ENCODE measurements at regions not wholly inside any gene's neighbourhood (a gene's known extent, or its start where the extent isn't known, plus 50 kb on each side); places are given as distances from the start of the nearest gene placed in this dataset.

GRCh38 chr6:14468647-14469321 lies 351.2 kb downstream of the CD83 start:
- H3K4me3 ChIP-seq (replicated peaks in 1 of 3; ENCODE audit: insufficient read depth in 1 of 3, low read depth in 2 of 3, low read length in 3 of 3) = no peak overlapping the region
- no peak for FAIRE-seq
- H3K4me2 ChIP-seq (ENCODE audit: low read depth, low read length) = no peak overlapping the region
- no peak overlapping the region for H3K27ac ChIP-seq (ENCODE audit: extremely low read length, insufficient read depth, low read length)
- POLR2A ChIA-PET = no interaction called here
- H3K79me2 ChIP-seq (ENCODE audit: insufficient read depth, low read length) = no peaks in the 10 kb centered on the region
- H3K9ac ChIP-seq (ENCODE audit: insufficient read depth, low read depth, low read length) = no peak overlapping the region
- no peaks in the 10 kb centered on the region for H3K36me3 ChIP-seq (replicated peaks in 1 of 2; ENCODE audit: control insufficient read depth in 1 of 2, insufficient read depth in 2 of 2, low read length in 2 of 2)
- H3K9me3 ChIP-seq (ENCODE audit: low read length) = peaks cover 13% of the 10 kb centered on the region; the same call in 1 of the 2 replicates
- intact Hi-C loops (cut with micrococcal nuclease; ENCODE audit: unreplicated experiment) (no loop called here), in situ Hi-C loops (cut with HindIII; ENCODE audit: extremely low pct_ligation_motif_present, low pct_unique_long_range_greater_than_20kb) (no loop called here)
- H4K20me1 ChIP-seq (ENCODE audit: insufficient read depth, low read length) = no peaks in the 10 kb centered on the region
- BruUV-seq (replicated peaks) = no TSS peak
- DNase-seq (ENCODE audit: low spot score) = no peak
- CTCF ChIA-PET (ENCODE audit: low intra/inter-chr PET ratio, low total read pairs) = no interaction called here
- no peaks in the 10 kb centered on the region for H3K27me3 ChIP-seq (ENCODE audit: control insufficient read depth in 1 of 2, insufficient read depth in 2 of 2, low read length in 2 of 2)
- H2AFZ ChIP-seq (ENCODE audit: low read length) = no peak overlapping the region
- WGBS (ENCODE audit: low lambda C conversion rate) = 1% methylated on average over 4 of the region's 4 CpGs
- H3K4me1 ChIP-seq (ENCODE audit: insufficient read depth, low read length) = no peaks in the 10 kb centered on the region
- TF ChIP-seq GPBP1L1 (CRISPR knock-in tag; IDR thresholded peaks at IDR 0.05) = no peak
- no peak for TF ChIP-seq ZNF567 (CRISPR knock-in tag; IDR thresholded peaks at IDR 0.05; ENCODE audit: borderline replicate concordance)
- no peak for TF ChIP-seq HIVEP1 (CRISPR knock-in tag; IDR thresholded peaks at IDR 0.05)
- TF ChIP-seq CSRNP2 (CRISPR knock-in tag; conservative IDR thresholded peaks at IDR 0.05; ENCODE audit: low read depth) = no peak
- TF ChIP-seq HNRNPUL1 (IDR thresholded peaks at IDR 0.05; ENCODE audit: low read depth, low read length) = no peak
- TF ChIP-seq MIER2 (CRISPR knock-in tag; IDR thresholded peaks at IDR 0.05) = no peak
- no peak for TF ChIP-seq FOXK1 (CRISPR knock-in tag; IDR thresholded peaks at IDR 0.05; ENCODE audit: borderline replicate concordance, low read depth)
- no peak for TF ChIP-seq ADNP (CRISPR knock-in tag; IDR thresholded peaks at IDR 0.05)
- no peak for TF ChIP-seq ZNF18 (CRISPR knock-in tag; IDR thresholded peaks at IDR 0.05; ENCODE audit: insufficient replicate concordance)
- TF ChIP-seq TERF1 (CRISPR knock-in tag; IDR thresholded peaks at IDR 0.05) = no peak
- TF ChIP-seq JUNB (CRISPR knock-in tag; IDR thresholded peaks at IDR 0.05; ENCODE audit: borderline replicate concordance) = no peak
- TF ChIP-seq XRCC5 (optimal IDR thresholded peaks at IDR 0.05; ENCODE audit: low read length) = no peak
- no peak for TF ChIP-seq ZBTB10 (CRISPR knock-in tag; IDR thresholded peaks at IDR 0.05; ENCODE audit: borderline replicate concordance)
- no peak for TF ChIP-seq NFRKB (IDR thresholded peaks at IDR 0.05)
- no peak for TF ChIP-seq ZNF101 (CRISPR knock-in tag; IDR thresholded peaks at IDR 0.05; ENCODE audit: borderline replicate concordance, low read depth)
- TF ChIP-seq ZNF24 (IDR thresholded peaks at IDR 0.05) = no peak
- TF ChIP-seq MEIS1 (CRISPR knock-in tag; IDR thresholded peaks at IDR 0.05; ENCODE audit: borderline replicate concordance) = no peak
- no peak for ATAC-seq

Measured in HepG2 (cell line).